ENCODE measurements at regions not wholly inside any gene's neighbourhood (a gene's known extent, or its start where the extent isn't known, plus 50 kb on each side); places are given as distances from the start of the nearest gene placed in this dataset.

DNA sequence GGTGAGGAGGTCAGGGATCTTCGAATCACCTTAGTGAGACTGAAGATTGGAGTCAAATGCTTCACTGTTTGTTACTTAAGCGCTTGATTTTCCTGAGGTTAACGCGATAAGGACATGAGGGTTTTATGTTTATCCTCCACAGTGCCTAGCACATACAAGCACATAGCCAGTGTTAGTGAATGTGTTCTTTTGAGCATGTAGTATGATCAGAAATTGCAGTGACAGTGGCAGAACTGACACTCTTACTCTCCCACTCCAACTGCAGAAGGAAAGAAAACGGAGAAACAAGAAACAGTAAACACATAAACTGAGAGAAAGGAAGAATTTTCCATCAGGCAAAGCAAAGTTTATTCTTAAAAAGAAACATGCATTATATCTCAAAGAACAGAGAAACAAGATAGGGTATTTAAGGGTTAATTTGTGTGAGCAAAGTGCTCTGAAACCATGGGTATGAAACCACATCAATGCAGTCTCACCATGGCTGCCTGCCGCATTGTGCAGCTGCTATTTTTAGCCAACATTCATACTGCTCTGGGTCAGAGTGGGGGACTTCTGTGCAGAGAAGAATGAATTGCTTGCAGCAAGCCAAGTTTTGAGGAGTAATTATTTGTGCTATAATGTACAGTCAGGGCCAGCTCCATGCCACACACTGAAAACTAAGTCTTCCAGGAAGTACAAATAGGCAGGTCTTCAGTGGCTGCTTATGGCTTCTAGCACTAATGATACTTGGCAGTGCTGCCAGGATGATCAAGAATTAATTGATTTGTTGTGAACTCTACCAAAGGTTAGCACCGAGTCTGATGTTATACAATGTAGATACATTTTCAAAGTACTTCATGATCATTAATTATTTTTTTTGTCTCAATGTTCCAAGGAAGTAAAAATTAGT is 152.0 kb downstream of the MACC1 start:
- Histone ChIP-seq H3K27ac (no peak overlapping the region), H3K36me3 (no peaks in the 10 kb centered on the region), H3K27me3 (no peaks in the 10 kb centered on the region), H3K4me3 (no peak overlapping the region), H3K4me1 (no peaks in the 10 kb centered on the region), H3K9me3 (no peaks in the 10 kb centered on the region)
- no peak for TF ChIP-seq POLR2A (IDR thresholded peaks at IDR 0.05)
- TF ChIP-seq, protein P1, sequence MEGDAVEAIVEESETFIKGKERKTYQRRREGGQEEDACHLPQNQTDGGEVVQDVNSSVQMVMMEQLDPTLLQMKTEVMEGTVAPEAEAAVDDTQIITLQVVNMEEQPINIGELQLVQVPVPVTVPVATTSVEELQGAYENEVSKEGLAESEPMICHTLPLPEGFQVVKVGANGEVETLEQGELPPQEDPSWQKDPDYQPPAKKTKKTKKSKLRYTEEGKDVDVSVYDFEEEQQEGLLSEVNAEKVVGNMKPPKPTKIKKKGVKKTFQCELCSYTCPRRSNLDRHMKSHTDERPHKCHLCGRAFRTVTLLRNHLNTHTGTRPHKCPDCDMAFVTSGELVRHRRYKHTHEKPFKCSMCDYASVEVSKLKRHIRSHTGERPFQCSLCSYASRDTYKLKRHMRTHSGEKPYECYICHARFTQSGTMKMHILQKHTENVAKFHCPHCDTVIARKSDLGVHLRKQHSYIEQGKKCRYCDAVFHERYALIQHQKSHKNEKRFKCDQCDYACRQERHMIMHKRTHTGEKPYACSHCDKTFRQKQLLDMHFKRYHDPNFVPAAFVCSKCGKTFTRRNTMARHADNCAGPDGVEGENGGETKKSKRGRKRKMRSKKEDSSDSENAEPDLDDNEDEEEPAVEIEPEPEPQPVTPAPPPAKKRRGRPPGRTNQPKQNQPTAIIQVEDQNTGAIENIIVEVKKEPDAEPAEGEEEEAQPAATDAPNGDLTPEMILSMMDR (IDR thresholded peaks at IDR 0.05): no peak
- TF ChIP-seq POLR2AphosphoS5 (IDR thresholded peaks at IDR 0.05; ENCODE audit: insufficient read depth in 1 of 2, low read depth in 1 of 2): no peak
- intact Hi-C loops (cut with DNase I): no loop called here
- DNase-seq (ENCODE audit: extremely low spot score in 2 of 2): no peak

GRCh38 chr7:20064181-20064970 is 152.8 kb downstream of the MACC1 start:
- H3K36me3 ChIP-seq: no peaks in the 10 kb centered on the region
- no peaks in the 10 kb centered on the region for H3K4me1 ChIP-seq
- H3K9me3 ChIP-seq: no peaks in the 10 kb centered on the region
- no peaks in the 10 kb centered on the region for H3K27me3 ChIP-seq
- H3K4me3 ChIP-seq: no peak overlapping the region
- intact Hi-C loops (cut with DNase I): no loop called here
- DNase-seq (ENCODE audit: extremely low spot score in 2 of 2): no peak
- TF ChIP-seq, protein P1 (IDR thresholded peaks at IDR 0.05): no peak
- no peak for TF ChIP-seq POLR2A (IDR thresholded peaks at IDR 0.05)
- TF ChIP-seq POLR2AphosphoS5 (IDR thresholded peaks at IDR 0.05; ENCODE audit: insufficient read depth in 1 of 2, low read depth in 1 of 2): no peak
- no peak overlapping the region for H3K27ac ChIP-seq

DNA sequence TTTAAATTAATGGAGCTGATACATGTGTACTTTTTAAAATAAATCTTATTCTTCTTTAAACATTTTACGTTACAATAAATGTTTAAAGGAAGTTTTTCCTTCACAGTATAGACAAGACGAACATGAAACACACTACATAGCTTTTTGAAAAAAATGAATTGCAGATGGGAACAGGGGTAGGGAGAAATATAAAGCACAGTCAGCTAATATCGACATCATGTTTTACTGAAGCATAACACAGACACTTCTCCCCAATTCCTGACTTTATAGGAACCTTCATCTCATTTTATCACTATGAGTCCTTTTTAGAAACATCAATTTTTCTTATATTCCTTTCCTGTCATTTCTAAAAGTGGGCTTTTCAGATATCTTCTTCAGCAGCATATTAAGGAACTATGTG is 153.5 kb downstream of the MACC1 start:
- Histone ChIP-seq H3K4me3 (no peak overlapping the region), H3K27me3 (no peaks in the 10 kb centered on the region), H3K4me1 (no peaks in the 10 kb centered on the region), H3K36me3 (no peaks in the 10 kb centered on the region), H3K9me3 (no peaks in the 10 kb centered on the region), H3K27ac (no peak overlapping the region)
- TF ChIP-seq, protein P1 (IDR thresholded peaks at IDR 0.05): no peak
- TF ChIP-seq POLR2A (IDR thresholded peaks at IDR 0.05) (no peak), POLR2AphosphoS5 (IDR thresholded peaks at IDR 0.05; ENCODE audit: insufficient read depth in 1 of 2, low read depth in 1 of 2) (no peak)
- no peak for DNase-seq (ENCODE audit: extremely low spot score in 2 of 2)
- intact Hi-C loops (cut with DNase I): no loop called here

DNA sequence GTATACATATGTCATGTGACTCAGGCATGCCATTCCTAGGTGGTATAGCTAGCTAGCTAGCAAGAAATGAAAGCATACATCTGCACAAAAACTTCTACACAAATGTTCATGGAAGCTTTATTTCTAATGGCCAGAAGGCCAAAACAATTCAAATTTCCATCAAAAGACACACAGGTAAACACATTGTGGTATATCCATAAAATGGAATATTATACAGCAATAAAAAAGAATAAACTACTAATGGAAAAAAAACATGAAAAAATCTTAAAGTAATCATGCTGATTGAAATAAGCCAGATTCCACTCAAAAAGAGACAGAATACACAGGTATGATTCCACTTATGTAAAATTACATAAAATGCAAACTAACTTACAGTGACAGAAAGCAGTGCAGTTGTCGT is 154.3 kb downstream of the MACC1 start:
- TF ChIP-seq POLR2AphosphoS5 (IDR thresholded peaks at IDR 0.05; ENCODE audit: insufficient read depth in 1 of 2, low read depth in 1 of 2) (no peak), POLR2A (IDR thresholded peaks at IDR 0.05) (no peak)
- TF ChIP-seq, protein P1 (IDR thresholded peaks at IDR 0.05): no peak
- Histone ChIP-seq H3K27ac (no peak overlapping the region), H3K4me3 (no peak overlapping the region), H3K9me3 (no peaks in the 10 kb centered on the region), H3K27me3 (no peaks in the 10 kb centered on the region), H3K4me1 (no peaks in the 10 kb centered on the region), H3K36me3 (no peaks in the 10 kb centered on the region)
- intact Hi-C loops (cut with DNase I): no loop called here
- no peak for DNase-seq (ENCODE audit: extremely low spot score in 2 of 2)

Measured in vagina (tissue), 2 donors.